B cell (primary cell): ENCODE measurements at regions not wholly inside any gene's neighbourhood (a gene's known extent, or its start where the extent isn't known, plus 50 kb on each side); places are given as distances from the start of the nearest gene placed in this dataset.
"Not testable (repeated sequence)": the region's sequence is repeated elsewhere in the genome, so short reads cannot be mapped to it uniquely, and the experiment has no call there.

ENCODE experiments used
- ATAC-seq: fragments of 200-7000 bp; cut with Tn5 transposase; one replicate; pipeline ENCODE4 v1.10.0; 2021; ENCODE audit warnings: low read depth, mild to moderate bottlenecking, moderate number of reproducible peaks, moderate library complexity
- CTCF ChIA-PET: fragments of 350-600 bp; sonication (Branson Sonifier 250); formaldehyde crosslinking; loops from one replicate; lab custom pipeline; 2021; ENCODE audit warnings: antibody characterized with exemption, inconsistent platforms; lab: Charles Lee
- POLR2A ChIA-PET: fragments of 350-600 bp; sonication (Branson Sonifier 250); formaldehyde crosslinking; loops from one replicate; lab custom pipeline; 2021; ENCODE audit warnings: antibody characterized with exemption; lab: Charles Lee
- DNase-seq: peaks from one replicate; pipeline ENCODE4 v3.0.0; 2013
- H2AFZ ChIP-seq: 2 replicates; pipeline ENCODE4 v1.6.1; 2012; ENCODE audit warnings: mild to moderate bottlenecking, low read depth, low read length; ENCODE audit not compliant: insufficient read depth, poor library complexity, severe bottlenecking
- H3K27ac ChIP-seq, 2 donors: 1 replicate in 1 of 2; 2 replicates in 1 of 2; pipeline ENCODE4 v1.5.1; 2012 to 2013; ENCODE audit warnings: low read length in 2 of 2, mild to moderate bottlenecking in 2 of 2, moderate library complexity in 1 of 2
- H3K27me3 ChIP-seq, 4 experiments: fragments of 200-600 bp in 1 of 4; sonication (generic) in 1 of 4; replicated peaks in 1 of 4; 1 replicate in 2 of 4; 2 replicates in 2 of 4; pipeline versions ENCODE4 v1.6.1 to v1.7.0; 2013 to 2016; ENCODE audit warnings: low read length in 3 of 4, mild to moderate bottlenecking in 2 of 4, mixed read lengths in 1 of 4, moderate library complexity in 1 of 4; ENCODE audit not compliant: insufficient read depth in 4 of 4, control insufficient read depth in 3 of 4; ENCODE audit errors: control extremely low read depth in 1 of 4
- H3K36me3 ChIP-seq, 2 experiments: replicated peaks in 1 of 2; 1 replicate in 1 of 2; 2 replicates in 1 of 2; pipeline versions ENCODE4 v1.6.1 to v1.7.1; 2013; ENCODE audit warnings: low read length in 1 of 2; ENCODE audit not compliant: insufficient read depth in 2 of 2, control insufficient read depth in 1 of 2; ENCODE audit errors: control extremely low read depth in 1 of 2, extremely low read depth in 1 of 2
- H3K4me1 ChIP-seq, 2 donors: fragments of 200-600 bp in 1 of 2; sonication (generic) in 1 of 2; 1 replicate in 1 of 2; 2 replicates in 1 of 2; pipeline versions ENCODE4 v1.5.1 to v1.6.1; 2013 to 2017; ENCODE audit warnings: low read length in 2 of 2; ENCODE audit not compliant: control insufficient read depth in 2 of 2, insufficient read depth in 2 of 2
- H3K4me2 ChIP-seq: replicated peaks from 2 replicates; pipeline ENCODE3; 2012; ENCODE audit warnings: mild to moderate bottlenecking, low read depth, low read length; ENCODE audit not compliant: poor library complexity, severe bottlenecking
- H3K4me3 ChIP-seq, 5 experiments: fragments of 200-600 bp in 1 of 5; sonication (generic) in 1 of 5; 1 replicate in 3 of 5; 2 replicates in 2 of 5; pipeline versions ENCODE4 v1.5.1 to v1.7.0; 2011 to 2016; ENCODE audit warnings: low read length in 4 of 5, mild to moderate bottlenecking in 4 of 5, low read depth in 2 of 5, control low read depth in 1 of 5, moderate library complexity in 1 of 5; ENCODE audit not compliant: insufficient read depth in 1 of 5; ENCODE audit errors: control extremely low read depth in 1 of 5, extremely low read depth in 1 of 5
- H3K79me2 ChIP-seq: fragments of 200-600 bp; sonication (generic); one replicate; pipeline ENCODE4 v1.6.0; 2016; ENCODE audit warnings: low read length; ENCODE audit not compliant: control insufficient read depth, insufficient read depth
- H3K9ac ChIP-seq: fragments of 200-600 bp; sonication (generic); 2 replicates; pipeline ENCODE4 v1.6.1; 2017; ENCODE audit warnings: mild to moderate bottlenecking, low read length, moderate library complexity
- H3K9me3 ChIP-seq, 3 donors: one replicate each; pipeline versions ENCODE4 v1.6.1 to v1.7.1; 2013; ENCODE audit warnings: low read length in 2 of 3; ENCODE audit not compliant: control insufficient read depth in 2 of 3, insufficient read depth in 1 of 3; ENCODE audit errors: control extremely low read depth in 1 of 3
- H4K20me1 ChIP-seq: 2 replicates; pipeline ENCODE4 v1.6.0; 2012; ENCODE audit warnings: mild to moderate bottlenecking, low read length; ENCODE audit not compliant: insufficient read depth, control insufficient read depth, poor library complexity, severe bottlenecking
- H3K27ac Mint-ChIP-seq: one replicate; pipeline ENCODE4 v1.8.0; 2021; ENCODE audit warnings: mixed read lengths
- H3K27me3 Mint-ChIP-seq: one replicate; pipeline ENCODE4 v1.8.0; 2021; ENCODE audit warnings: mixed read lengths
- H3K4me1 Mint-ChIP-seq: one replicate; pipeline ENCODE4 v1.8.0; 2021; ENCODE audit warnings: mixed read lengths
- H3K4me3 Mint-ChIP-seq: one replicate; pipeline ENCODE4 v1.8.0; 2021; ENCODE audit warnings: mixed read lengths
- H3K9me3 Mint-ChIP-seq: one replicate; pipeline ENCODE4 v1.8.0; 2022; ENCODE audit warnings: mixed read lengths; ENCODE audit not compliant: insufficient read depth
- CTCF ChIP-seq: fragments of 200-600 bp; IDR thresholded peaks from one replicate; pipeline ENCODE4 v1.8.0; 2022; ENCODE audit warnings: antibody characterized with exemption, mild to moderate bottlenecking
- EZH2 ChIP-seq: IDR thresholded peaks from 2 replicates; pipeline ENCODE4 v1.6.1; 2012; ENCODE audit warnings: borderline replicate concordance, low read depth, mild to moderate bottlenecking, moderate library complexity, low read length; ENCODE audit not compliant: insufficient read depth, poor library complexity, severe bottlenecking
- WGBS: methylation state at CpG from one replicate; pipeline ENCODE4 v1.1.5; 2013; ENCODE audit warnings: missing lambda C conversion rate; ENCODE audit not compliant: insufficient coverage; 5-methylcytosine and 5-hydroxymethylcytosine counted together
- intact Hi-C: fragments of 100-400 bp; cut with micrococcal nuclease; formaldehyde crosslinking; loops from one replicate; pipeline ENCODE4 v1.10.0; 2022

GRCh38 chr11:87453531-87454089 is 415.9 kb downstream of the TMEM135 start:
- H3K79me2 ChIP-seq, result no peaks in the 10 kb centered on the region
- no peak for ATAC-seq

GRCh38 chr11:87452025-87452424 is 414.3 kb downstream of the TMEM135 start:
- H3K27ac ChIP-seq, DNase-seq, H3K36me3 ChIP-seq, H3K9me3 ChIP-seq, H3K79me2 ChIP-seq, H3K27me3 ChIP-seq, H3K9ac ChIP-seq, H3K27ac Mint-ChIP-seq, intact Hi-C loops, H3K4me3 Mint-ChIP-seq, ATAC-seq, H2AFZ ChIP-seq, H3K4me2 ChIP-seq, H3K4me1 Mint-ChIP-seq, H3K27me3 Mint-ChIP-seq, POLR2A ChIA-PET, H3K9me3 Mint-ChIP-seq, H3K4me1 ChIP-seq, H4K20me1 ChIP-seq, H3K4me3 ChIP-seq, CTCF ChIA-PET: not testable (repeated sequence)
- WGBS, result no CpG with 5 or more reads among the region's 2 CpGs

More at GRCh38 chr11:87453531-87454089, 415.9 kb downstream of the TMEM135 start:
- no peak for DNase-seq
- 95% methylated on average over 3 of the region's 5 CpGs for WGBS
- TF ChIP-seq EZH2, result no peak
- TF ChIP-seq CTCF, result no peak
- no peaks in the 10 kb centered on the region for H4K20me1 ChIP-seq
- H3K27me3 Mint-ChIP-seq, result no peaks in the 10 kb centered on the region
- H3K9me3 Mint-ChIP-seq, result no peaks in the 10 kb centered on the region
- no peak overlapping the region for H3K4me3 Mint-ChIP-seq
- no peak overlapping the region for H3K27ac ChIP-seq
- peaks cover 0 to 1% (median 0%) of the 10 kb centered on the region in 3 donors for H3K9me3 ChIP-seq
- H3K36me3 ChIP-seq, result no peaks in the 10 kb centered on the region
- H3K4me3 ChIP-seq, result no peak overlapping the region
- CTCF ChIA-PET, result no interaction called here
- H3K27me3 ChIP-seq, result no peaks in the 10 kb centered on the region
- no peak overlapping the region for H3K27ac Mint-ChIP-seq
- intact Hi-C loops, result no loop called here
- H3K4me1 Mint-ChIP-seq, result peaks cover 5% of the 10 kb centered on the region
- POLR2A ChIA-PET, result no interaction called here
- no peaks in the 10 kb centered on the region for H3K4me1 ChIP-seq
- H3K4me2 ChIP-seq, result no peak overlapping the region
- H3K9ac ChIP-seq, result no peak overlapping the region
- no peak overlapping the region for H2AFZ ChIP-seq
